NCI-H82 treated with DMSO at 0.1 percent for 48 hours (cell line): ENCODE measurements at regions not wholly inside any gene's neighbourhood (a gene's known extent, or its start where the extent isn't known, plus 50 kb on each side); places are given as distances from the start of the nearest gene placed in this dataset.
A peak's percentile ranks its signal among the peaks of the same experiment; 100 is the strongest.

Experiments used
- DNase-seq: peaks from one replicate; lab custom pipeline; 2025; ENCODE audit not compliant: unreplicated experiment; lab: John Stamatoyannopoulos, UW

GRCh38 chr17:73802871-73803270, 158.6 kb upstream of the SDK2 start:
- no peak for DNase-seq

DNA sequence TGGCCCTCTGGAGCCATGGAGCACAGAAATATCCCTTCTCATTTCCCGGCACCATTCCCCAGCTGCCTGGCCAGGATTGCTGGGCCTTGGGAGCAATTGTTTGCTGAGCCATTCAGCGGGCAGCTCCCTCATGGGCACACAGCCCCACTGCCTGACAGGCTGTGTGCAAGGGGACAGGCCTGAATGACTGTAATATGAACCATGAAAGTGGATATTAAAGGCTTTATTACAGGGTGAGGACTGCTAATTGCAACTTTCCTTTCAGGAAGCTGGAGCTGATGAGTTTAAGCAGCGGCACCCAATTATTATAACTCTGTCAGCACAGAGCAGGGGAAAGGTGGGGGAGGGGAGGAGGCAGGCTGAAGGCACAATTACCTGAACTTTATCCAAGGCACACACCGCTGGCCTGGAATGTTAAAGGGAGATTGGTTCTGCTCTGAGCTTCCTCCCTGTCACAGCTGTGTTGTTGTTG, 159.8 kb upstream of the SDK2 start:
- no peak for DNase-seq

DNA sequence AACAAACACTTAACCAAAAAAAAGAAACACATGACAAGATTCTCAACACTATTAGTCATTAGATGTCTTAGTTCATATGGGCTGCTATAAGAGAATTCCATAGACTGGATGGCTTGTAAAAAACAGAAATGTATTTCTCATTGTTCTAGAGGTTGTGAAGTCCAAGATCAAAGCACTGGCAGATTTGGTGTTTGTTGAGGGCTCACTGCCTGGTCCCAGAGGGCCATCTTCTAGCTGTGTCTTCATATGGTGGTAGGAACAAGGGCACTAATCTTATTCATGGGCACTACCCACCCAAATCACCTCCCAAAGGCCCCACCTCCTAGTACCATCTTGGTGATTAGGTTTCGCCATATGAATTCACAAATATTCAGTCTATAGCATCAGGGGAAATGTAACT, 162.5 kb upstream of the SDK2 start:
- no peak for DNase-seq

GRCh38 chr17:73813201-73813600, 169.0 kb upstream of the SDK2 start:
- no peak for DNase-seq

- DNase-seq = no peak
Observed at GRCh38 chr17:73814075-73814474, 169.8 kb upstream of the SDK2 start.

- no peak for DNase-seq
Observed at GRCh38 chr17:73815474-73815873, 171.2 kb upstream of the SDK2 start.

- no peak for DNase-seq
Observed at GRCh38 chr17:73819440-73820395, 175.5 kb upstream of the SDK2 start.

DNA sequence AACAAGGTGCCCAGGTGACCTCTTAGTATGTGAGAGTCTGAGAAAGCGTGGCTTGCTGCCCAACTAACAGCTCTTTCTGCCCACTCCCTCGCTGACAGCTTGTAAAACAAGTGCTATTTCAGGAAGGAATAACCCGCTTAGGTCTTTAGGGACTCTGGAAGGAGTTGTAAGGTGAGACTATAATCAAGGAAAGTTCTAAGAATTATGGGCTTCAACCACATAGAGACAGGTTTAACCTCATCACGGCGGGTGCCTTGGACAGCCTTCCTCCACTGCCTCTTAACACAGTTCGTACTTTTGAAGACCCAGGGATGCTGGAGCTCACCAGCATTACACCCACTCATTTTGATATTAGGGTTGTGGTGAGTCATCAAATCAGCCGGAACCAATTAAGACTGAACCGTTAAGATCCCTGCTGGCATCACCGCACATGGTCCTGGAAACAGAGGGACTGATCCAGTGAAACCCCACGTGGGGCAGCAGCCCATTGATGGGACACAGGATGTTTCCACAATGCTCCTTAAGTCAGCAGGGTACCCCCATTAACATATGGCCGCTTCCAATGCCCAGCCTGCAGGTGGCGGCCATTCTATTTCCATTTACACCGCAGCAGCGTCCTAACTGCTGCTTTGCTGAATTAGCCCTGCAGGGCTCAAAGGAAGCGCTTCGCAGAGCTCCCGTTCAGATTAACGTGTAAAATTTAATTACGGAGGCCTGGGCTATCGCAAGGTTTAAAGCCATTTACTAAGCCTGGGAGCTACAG, 176.6 kb upstream of the SDK2 start:
- DNase-seq = peak; percentile 89

DNA sequence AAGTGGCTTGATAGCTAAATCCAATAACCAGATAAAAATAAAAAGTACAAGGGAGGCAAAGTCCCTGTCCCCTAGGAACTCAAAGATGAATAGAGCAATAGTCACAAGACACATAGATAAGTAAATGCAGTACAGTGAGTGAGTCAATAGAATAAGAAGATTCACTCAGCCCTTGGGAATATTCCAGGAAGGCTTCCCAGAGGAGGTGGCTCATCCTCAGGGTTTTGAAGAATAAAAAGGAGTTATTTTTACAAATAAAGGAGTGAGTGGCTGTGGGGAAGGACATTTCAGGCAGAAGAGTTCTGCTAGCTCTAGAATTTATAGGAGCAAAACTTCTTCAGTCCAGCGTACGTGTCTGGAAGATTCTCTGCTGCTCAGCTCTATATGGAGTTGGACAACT, 177.4 kb upstream of the SDK2 start:
- peak; percentile 72 for DNase-seq

DNA sequence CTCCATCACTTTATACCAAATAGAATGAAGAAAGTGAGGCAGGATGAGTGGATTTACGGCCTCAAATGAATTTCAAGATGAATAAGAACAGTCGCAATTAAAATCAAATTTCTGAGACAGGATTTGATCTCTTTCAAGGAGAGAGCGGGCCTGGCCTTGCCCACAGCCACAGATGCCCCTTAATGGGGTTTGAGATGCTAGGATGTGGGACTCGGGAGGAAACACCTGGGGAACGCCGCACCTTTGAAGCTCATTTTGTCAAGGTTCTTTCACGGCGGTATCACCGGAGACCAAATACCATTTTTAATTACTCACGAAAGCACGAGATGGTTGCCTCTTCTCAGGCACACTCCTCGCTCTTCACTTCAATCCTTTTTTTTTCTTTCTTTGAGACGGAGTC, 178.1 kb upstream of the SDK2 start:
- no peak for DNase-seq

GRCh38 chr17:73823684-73824083, 179.4 kb upstream of the SDK2 start:
- DNase-seq = no peak

DNA sequence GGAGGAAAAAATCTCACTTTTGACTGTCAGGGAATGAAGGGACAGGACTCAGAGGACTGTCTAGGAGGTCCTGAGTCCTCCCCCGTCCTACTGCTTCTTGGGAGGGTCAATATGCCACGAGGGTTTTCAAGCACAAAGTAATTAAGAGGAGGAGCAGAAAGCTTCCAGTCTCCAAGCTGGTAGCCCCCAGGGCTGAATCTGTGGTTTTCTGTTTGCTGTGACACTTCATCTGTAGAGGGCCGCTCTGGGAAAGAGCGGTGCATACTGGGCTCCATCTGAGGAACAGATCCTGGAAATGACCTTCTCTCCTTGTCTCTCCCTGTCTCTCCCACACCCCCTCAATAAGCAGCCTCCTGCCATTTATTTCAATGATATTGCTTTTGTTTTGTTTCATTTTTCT, 180.1 kb upstream of the SDK2 start:
- no peak for DNase-seq

DNA sequence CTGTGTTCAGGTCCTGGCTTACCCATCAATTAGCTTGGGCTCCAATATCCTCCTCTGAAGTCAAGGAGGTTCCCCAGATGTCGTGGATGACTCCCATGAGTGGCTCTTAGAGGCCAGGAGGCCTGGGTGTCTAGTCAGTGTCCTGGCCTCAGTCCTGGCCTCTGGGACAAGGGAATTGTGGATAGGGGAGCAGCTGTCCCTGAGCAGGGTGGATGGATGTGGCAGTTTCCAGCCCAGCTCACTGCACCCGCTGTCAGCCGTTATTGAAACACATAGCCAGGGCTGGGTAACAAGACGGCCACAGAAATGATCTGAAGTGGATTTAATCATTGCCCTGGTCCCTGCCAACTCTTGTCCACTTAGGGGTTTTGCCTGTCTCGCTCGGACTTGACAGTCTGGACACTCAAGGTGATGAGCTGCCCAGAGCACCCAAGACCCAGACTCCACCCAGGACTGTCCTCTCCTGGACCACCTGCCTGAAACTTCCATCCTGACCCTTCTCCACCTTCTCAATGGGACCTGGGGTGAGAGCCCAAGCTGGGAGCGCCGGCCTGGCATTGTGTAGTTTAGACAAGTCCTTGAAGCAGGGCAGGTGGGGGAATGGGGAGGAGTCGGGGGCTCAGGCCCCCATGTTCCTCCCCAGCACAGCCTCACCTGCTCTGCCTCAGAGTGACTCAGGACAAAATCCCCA, 182.1 kb upstream of the SDK2 start:
- DNase-seq = no peak

DNA sequence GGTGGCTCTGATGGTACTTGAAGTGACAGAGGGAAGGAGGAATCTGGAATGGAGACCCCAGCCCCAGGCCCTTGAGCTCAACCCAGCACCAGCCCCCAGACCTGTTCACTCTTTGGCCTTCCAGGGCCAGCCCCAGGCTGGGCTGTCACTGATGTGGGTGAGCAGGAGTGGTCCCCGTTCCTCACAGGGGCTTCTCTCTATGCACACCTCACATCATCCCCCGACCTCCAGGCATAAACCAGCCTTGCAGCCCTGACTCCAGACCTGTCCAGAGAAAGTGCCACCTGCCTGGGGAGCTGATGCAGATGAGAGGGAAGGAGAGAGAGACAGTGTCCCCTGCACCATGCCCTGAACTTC, 182.6 kb upstream of the SDK2 start:
- DNase-seq = no peak

GRCh38 chr17:73827627-73828291, 183.5 kb upstream of the SDK2 start:
- no peak for DNase-seq

- DNase-seq = no peak
Observed at GRCh38 chr17:73829676-73830280, 185.5 kb upstream of the SDK2 start.

DNA sequence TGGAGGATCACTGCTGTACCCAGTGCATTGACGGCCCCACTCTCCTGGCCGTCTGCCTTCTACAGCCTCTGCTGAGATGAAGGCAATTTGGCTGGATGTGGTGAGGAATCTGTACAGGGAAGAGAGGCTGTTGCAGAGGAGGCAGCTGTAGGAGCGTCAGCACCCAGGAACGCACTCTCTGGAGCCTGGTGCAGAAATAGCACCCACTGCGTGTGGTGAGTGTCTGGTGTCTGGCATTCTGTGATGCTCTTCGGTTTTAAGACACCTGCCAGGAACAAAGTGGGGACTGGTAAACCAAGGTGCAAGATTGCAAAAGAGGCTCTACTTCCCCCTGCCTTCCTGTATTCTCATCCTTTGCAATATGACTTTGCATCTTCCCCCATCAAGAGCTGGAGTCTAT, 187.5 kb upstream of the SDK2 start:
- DNase-seq = no peak

- DNase-seq = no peak
Observed at GRCh38 chr17:73833775-73834488, 189.7 kb upstream of the SDK2 start.

DNA sequence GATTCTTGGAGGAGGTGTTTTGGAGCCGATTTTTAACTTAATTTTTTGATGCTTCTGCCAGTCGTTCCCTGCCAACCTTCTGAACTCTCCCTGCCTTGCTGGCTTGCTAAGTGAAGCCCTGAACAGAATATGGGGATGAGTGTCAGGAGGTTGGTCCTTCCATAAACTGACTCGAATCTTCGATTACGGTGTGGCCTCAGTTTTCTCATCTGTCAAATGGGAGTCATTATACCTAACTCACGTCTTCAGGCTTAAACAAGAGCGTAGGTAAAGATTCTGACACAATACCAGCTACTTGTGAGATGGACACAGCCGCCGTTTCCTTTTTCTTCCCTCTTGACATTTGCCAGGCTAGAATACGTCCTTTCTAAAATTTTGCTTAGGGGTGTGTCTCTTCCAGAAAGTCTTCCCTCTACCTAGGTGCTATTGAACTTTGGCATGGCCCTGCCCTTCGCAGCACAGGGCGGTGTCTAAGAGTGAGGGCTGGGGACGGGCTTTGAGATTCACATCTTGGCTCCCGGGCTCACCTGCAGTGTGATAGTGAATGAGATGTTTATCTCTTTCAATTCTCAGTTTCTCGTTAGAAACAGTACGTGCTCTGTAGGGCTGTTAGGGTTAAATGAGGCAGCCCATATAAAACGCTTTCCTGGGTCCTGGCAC, 190.6 kb upstream of the SDK2 start:
- DNase-seq = no peak
